GM04504 (cell line): ENCODE measurements at regions not wholly inside any gene's neighbourhood (a gene's known extent, or its start where the extent isn't known, plus 50 kb on each side); places are given as distances from the start of the nearest gene placed in this dataset.
"Not testable (repeated sequence)": the region's sequence is repeated elsewhere in the genome, so short reads cannot be mapped to it uniquely, and the experiment has no call there.

Experiments used
- DNase-seq: peaks from one replicate; pipeline ENCODE4 v3.0.0-alpha.2; 2012; ENCODE audit warnings: low read depth

GRCh38 chr2:183927406-183928325 lies 670.7 kb upstream of the ZNF804A start:
- DNase-seq = no peak

GRCh38 chr2:183935005-183935404 lies 663.3 kb upstream of the ZNF804A start:
- no peak for DNase-seq

- DNase-seq = no peak
Measured at GRCh38 chr2:183937220-183937619, 661.1 kb upstream of the ZNF804A start.

- DNase-seq = no peak
Measured at GRCh38 chr2:183946193-183946592, 652.1 kb upstream of the ZNF804A start.

GRCh38 chr2:183948861-183949260 lies 649.5 kb upstream of the ZNF804A start:
- no peak for DNase-seq

- no peak for DNase-seq
Measured at GRCh38 chr2:183950673-183951072, 647.7 kb upstream of the ZNF804A start.

GRCh38 chr2:183951630-183952029 lies 646.7 kb upstream of the ZNF804A start:
- no peak for DNase-seq

- no peak for DNase-seq
Measured at GRCh38 chr2:183952741-183953140, 645.6 kb upstream of the ZNF804A start.

- no peak for DNase-seq
Measured at GRCh38 chr2:183963609-183964008, 634.7 kb upstream of the ZNF804A start.

GRCh38 chr2:183964565-183964964 lies 633.8 kb upstream of the ZNF804A start:
- no peak for DNase-seq

- no peak for DNase-seq
Measured at GRCh38 chr2:183967756-183968155, 630.6 kb upstream of the ZNF804A start.

- DNase-seq = not testable (repeated sequence)
Measured at GRCh38 chr2:183975676-183976075, 622.7 kb upstream of the ZNF804A start.

GRCh38 chr2:183984871-183985270 lies 613.5 kb upstream of the ZNF804A start:
- DNase-seq = no peak

GRCh38 chr2:183991968-183992367 lies 606.4 kb upstream of the ZNF804A start:
- DNase-seq = no peak

- no peak for DNase-seq
Measured at GRCh38 chr2:183993052-183993451, 605.3 kb upstream of the ZNF804A start.

GRCh38 chr2:183995632-183996031 lies 602.7 kb upstream of the ZNF804A start:
- no peak for DNase-seq

- no peak for DNase-seq
Measured at GRCh38 chr2:183996825-183997793, 601.2 kb upstream of the ZNF804A start.

GRCh38 chr2:183998041-183998796 lies 600.1 kb upstream of the ZNF804A start:
- DNase-seq = no peak

- no peak for DNase-seq
Measured at GRCh38 chr2:183998797-183999190, 599.5 kb upstream of the ZNF804A start.

- DNase-seq = no peak
Measured at GRCh38 chr2:184004289-184004947, 593.9 kb upstream of the ZNF804A start.

- DNase-seq = no peak
Measured at GRCh38 chr2:184004948-184005672, 593.2 kb upstream of the ZNF804A start.
